K562 (cell line): ENCODE measurements at regions not wholly inside any gene's neighbourhood (a gene's known extent, or its start where the extent isn't known, plus 50 kb on each side); places are given as distances from the start of the nearest gene placed in this dataset.

Experiments
- ATAC-seq: fragments of 200-7000 bp; cut with Tn5 transposase; 3 replicates; pipeline ENCODE4 v1.9.1; 2020; ENCODE audit warnings: moderate library complexity
- BruUV-seq: library from RNA; stranded (reverse); fragments of 400-500 nt; replicated peaks from 2 replicates; lab custom pipeline; 2021; lab: Mats Ljungman, UMichigan
- CTCF ChIA-PET: fragments of 300-600 bp; formaldehyde crosslinking; extraction: SDS; loops from one replicate; lab custom pipeline; 2021; ENCODE audit warnings: low intra/inter-chr PET ratio; lab: Yijun Ruan, JAX
- POLR2A ChIA-PET: fragments of 300-600, 350-650 bp; sonication (Branson Sonifier 250); formaldehyde crosslinking; extraction: SDS; loops from one replicate; lab custom pipeline; 2021; ENCODE audit warnings: antibody characterized with exemption, inconsistent platforms; lab: Yijun Ruan, JAX
- DNase-seq, 4 experiments: peaks; one replicate each; pipeline versions ENCODE4 v3.0.0 to v3.0.0-alpha.2; 2011 to 2018; ENCODE audit warnings: low spot score in 3 of 4, mixed read lengths in 3 of 4; ENCODE audit errors: extremely low read depth in 1 of 4
- FAIRE-seq: peaks from 2 replicates; lab custom pipeline; 2011; peaks lifted over from hg19 to GRCh38; lab: Jason Lieb, UNC
- H2AFZ ChIP-seq: 2 replicates; pipeline ENCODE4 v1.6.0; 2011; ENCODE audit warnings: low read depth, low read length, control low read depth, inconsistent platforms
- H3K27ac ChIP-seq: fragments of 200-600 bp; 3 replicates; pipeline ENCODE4 v1.8.0; 2011; ENCODE audit warnings: low read depth, mild to moderate bottlenecking, control low read depth, inconsistent platforms, low read length, moderate library complexity, mixed read lengths; ENCODE audit errors: extremely low read depth
- H3K27me3 ChIP-seq, 2 experiments: fragments of 300-600 bp in 1 of 2; 2 replicates in 1 of 2; 3 replicates in 1 of 2; pipeline versions ENCODE4 v1.6.0 to v1.8.0; 2011; ENCODE audit warnings: inconsistent platforms in 2 of 2, low read length in 2 of 2, mild to moderate bottlenecking in 1 of 2, mixed read lengths in 1 of 2, moderate library complexity in 1 of 2; ENCODE audit not compliant: control insufficient read depth in 2 of 2, insufficient read depth in 2 of 2
- H3K36me3 ChIP-seq: fragments of 300-600 bp; 3 replicates; pipeline ENCODE4 v1.8.0; 2011; ENCODE audit warnings: mild to moderate bottlenecking, low read length, inconsistent platforms; ENCODE audit not compliant: control insufficient read depth, insufficient read depth
- H3K4me1 ChIP-seq, 2 experiments: fragments of 200-600 bp in 1 of 2; replicated peaks in 1 of 2; 2 replicates in 1 of 2; 3 replicates in 1 of 2; pipeline versions ENCODE4 v1.5.1 to v1.8.0; 2011; ENCODE audit warnings: inconsistent platforms in 2 of 2, low read length in 2 of 2, mild to moderate bottlenecking in 1 of 2, mixed read lengths in 1 of 2, moderate library complexity in 1 of 2; ENCODE audit not compliant: control insufficient read depth in 2 of 2, insufficient read depth in 2 of 2
- H3K4me2 ChIP-seq: 2 replicates; pipeline ENCODE4 v1.6.1; 2011; ENCODE audit warnings: low read length, control low read depth, inconsistent platforms, mixed read lengths; ENCODE audit not compliant: insufficient read depth
- H3K4me3 ChIP-seq: fragments of 200-600 bp; sonication (generic), shearing (Covaris generic); 2 replicates; pipeline ENCODE4 v1.5.1; 2016; ENCODE audit warnings: control low read depth, inconsistent platforms
- H3K79me2 ChIP-seq: fragments of 200-600 bp; 3 replicates; pipeline ENCODE4 v1.8.0; 2011; ENCODE audit warnings: low read length, inconsistent platforms; ENCODE audit not compliant: control insufficient read depth, insufficient read depth
- H3K9ac ChIP-seq, 2 experiments: 2 replicates each; pipeline versions ENCODE4 v1.6.0 to v1.6.1; 2011; ENCODE audit warnings: low read depth in 2 of 2, low read length in 2 of 2, control low read depth in 1 of 2, inconsistent platforms in 1 of 2, mild to moderate bottlenecking in 1 of 2, mixed read lengths in 1 of 2; ENCODE audit not compliant: insufficient read depth in 1 of 2
- H3K9me1 ChIP-seq: one replicate; pipeline ENCODE4 v1.6.0; 2011; ENCODE audit warnings: inconsistent platforms, mild to moderate bottlenecking, low read length, moderate library complexity; ENCODE audit not compliant: control insufficient read depth, insufficient read depth
- H3K9me3 ChIP-seq: replicated peaks from 2 replicates; pipeline ENCODE4 v1.5.1; 2011; ENCODE audit warnings: low read depth, low read length, inconsistent platforms; ENCODE audit not compliant: control insufficient read depth, insufficient read depth
- H4K20me1 ChIP-seq: replicated peaks from 2 replicates; pipeline ENCODE4 v1.6.1; 2011; ENCODE audit warnings: low read length, inconsistent platforms, mixed read lengths; ENCODE audit not compliant: control insufficient read depth, insufficient read depth
- BACH1 ChIP-seq: fragments of 200-800 bp; sonication (Bioruptor generic); IDR thresholded peaks from 2 replicates; pipeline ENCODE4 v1.6.1; 2016; ENCODE audit warnings: missing genetic modification characterization, missing compliant biosample characterization
- CUX1 ChIP-seq: fragments of 200-800 bp; sonication (Bioruptor generic); IDR thresholded peaks from 2 replicates; pipeline ENCODE4 v1.6.1; 2016; ENCODE audit warnings: missing genetic modification characterization, missing compliant biosample characterization
- FOXM1 ChIP-seq, 2 experiments: fragments of 450-650 bp in 1 of 2; sonication (generic) in 1 of 2; formaldehyde crosslinking in 1 of 2; IDR thresholded peaks; 2 replicates each; pipeline versions ENCODE4 v1.6.1 to v1.9.0; 2017 to 2022; ENCODE audit warnings: low read depth in 2 of 2, mild to moderate bottlenecking in 2 of 2, missing genetic modification reagents in 1 of 2, moderate library complexity in 1 of 2
- IRF9 ChIP-seq: fragments of 450-650 bp; IDR thresholded peaks from 2 replicates; pipeline ENCODE4 v1.6.1; 2016; ENCODE audit warnings: missing biosample characterization, missing genetic modification characterization
- KHSRP ChIP-seq: fragments of 450-650 bp; IDR thresholded peaks from 2 replicates; pipeline ENCODE4 v1.6.1; 2017
- LCOR ChIP-seq: sonication (generic); formaldehyde crosslinking; IDR thresholded peaks from 2 replicates; pipeline ENCODE4 v1.8.0; 2022; ENCODE audit warnings: mild to moderate bottlenecking, missing genetic modification reagents
- NBN ChIP-seq: fragments of 450-650 bp; IDR thresholded peaks from 2 replicates; pipeline ENCODE4 v1.6.1; 2016; ENCODE audit warnings: low read depth, mild to moderate bottlenecking
- NFRKB ChIP-seq: fragments of 450-650 bp; IDR thresholded peaks from 2 replicates; pipeline ENCODE4 v1.6.1; 2016; ENCODE audit warnings: low read depth
- PCBP1 ChIP-seq: fragments of 200-400 bp; formaldehyde crosslinking; IDR thresholded peaks from 2 replicates; pipeline ENCODE4 v1.6.1; 2018; ENCODE audit warnings: mild to moderate bottlenecking, low read depth, low read length; ENCODE audit not compliant: poor library complexity, severe bottlenecking
- PTRF ChIP-seq: fragments of 450-650 bp; IDR thresholded peaks from 2 replicates; pipeline ENCODE4 v1.6.1; 2016; ENCODE audit warnings: mild to moderate bottlenecking, missing genetic modification characterization, missing compliant biosample characterization
- SIRT6 ChIP-seq: IDR thresholded peaks from one replicate; pipeline ENCODE4 v1.6.1; 2012; ENCODE audit warnings: low read depth, mild to moderate bottlenecking, control low read depth, inconsistent platforms, low read length, moderate library complexity
- SREBF1 ChIP-seq: fragments of 150-350 bp; IDR thresholded peaks from 2 replicates; pipeline ENCODE4 v1.6.1; 2014; ENCODE audit warnings: antibody characterized with exemption, low read depth, low read length, borderline replicate concordance
- TCF3 ChIP-seq: sonication (generic); formaldehyde crosslinking; IDR thresholded peaks from 2 replicates; pipeline ENCODE4 v1.4.0; 2020; ENCODE audit warnings: mild to moderate bottlenecking, missing genetic modification reagents
- TEAD2 ChIP-seq: fragments of 450-650 bp; IDR thresholded peaks from 2 replicates; pipeline ENCODE4 v1.6.1; 2016; ENCODE audit warnings: missing genetic modification characterization, control low read depth, missing compliant biosample characterization
- ZHX1 ChIP-seq: fragments of 150-350 bp; conservative IDR thresholded peaks from 2 replicates; pipeline ENCODE4 v1.6.1; 2014; ENCODE audit warnings: low read length
- ZNF184 ChIP-seq: sonication (generic); formaldehyde crosslinking; IDR thresholded peaks from 2 replicates; pipeline ENCODE4 v1.5.0; 2020; ENCODE audit warnings: missing genetic modification reagents
- ZNF217 ChIP-seq: sonication (generic); formaldehyde crosslinking; IDR thresholded peaks from 2 replicates; pipeline ENCODE4 v1.8.0; 2022; ENCODE audit warnings: mild to moderate bottlenecking, missing genetic modification reagents
- in situ Hi-C: fragments of 300-500 bp; cut with MboI; formaldehyde crosslinking; loops from 4 replicates; pipeline ENCODE4 v1.15.0; 2018; ENCODE audit warnings: inconsistent platforms, mixed read lengths
- intact Hi-C: fragments of 100-400 bp; cut with micrococcal nuclease; formaldehyde crosslinking; loops from 2 replicates; pipeline ENCODE4 v1.14.2; 2022

GRCh38 chr9:26603617-26604016 is 289.0 kb downstream of the CAAP1 start:
- Histone ChIP-seq H2AFZ (no peak overlapping the region), H3K4me2 (no peak overlapping the region), H3K4me1 (no peaks in the 10 kb centered on the region), H3K9me3 (no peaks in the 10 kb centered on the region), H3K79me2 (no peaks in the 10 kb centered on the region), H3K4me3 (no peak overlapping the region), H3K9me1 (no peaks in the 10 kb centered on the region), H4K20me1 (no peaks in the 10 kb centered on the region), H3K36me3 (no peaks in the 10 kb centered on the region), H3K9ac (no peak overlapping the region), H3K27ac (no peak overlapping the region), H3K27me3 (no peaks in the 10 kb centered on the region)
- in situ Hi-C loops (no loop called here), intact Hi-C loops (no loop called here)
- DNase-seq (no peak), FAIRE-seq (no peak), ATAC-seq (no peak)
- POLR2A ChIA-PET = no interaction called here
- TF ChIP-seq FOXM1 (IDR thresholded peaks at IDR 0.05; ENCODE audit: low read depth) (no peak), FOXM1 (CRISPR knock-in tag; IDR thresholded peaks at IDR 0.05; ENCODE audit: low read depth) (no peak), NBN (no peak), PTRF (tag) (no peak), SREBF1 (no peak), ZNF184 (CRISPR knock-in tag) (no peak), NFRKB (no peak), LCOR (CRISPR knock-in tag) (no peak), SIRT6 (no peak), TCF3 (no peak), BACH1 (tag) (no peak), CUX1 (CRISPR knock-in tag) (no peak), ZHX1 (no peak), KHSRP (no peak), PCBP1 (no peak), ZNF217 (CRISPR knock-in tag) (no peak), IRF9 (no peak), TEAD2 (tag) (no peak)
- no TSS peak for BruUV-seq
- CTCF ChIA-PET = no interaction called here
